ENCODE measurements at regions not wholly inside any gene's neighbourhood (a gene's known extent, or its start where the extent isn't known, plus 50 kb on each side); places are given as distances from the start of the nearest gene placed in this dataset.
"Not testable (repeated sequence)": the region's sequence is repeated elsewhere in the genome, so short reads cannot be mapped to it uniquely, and the experiment has no call there.

DNA sequence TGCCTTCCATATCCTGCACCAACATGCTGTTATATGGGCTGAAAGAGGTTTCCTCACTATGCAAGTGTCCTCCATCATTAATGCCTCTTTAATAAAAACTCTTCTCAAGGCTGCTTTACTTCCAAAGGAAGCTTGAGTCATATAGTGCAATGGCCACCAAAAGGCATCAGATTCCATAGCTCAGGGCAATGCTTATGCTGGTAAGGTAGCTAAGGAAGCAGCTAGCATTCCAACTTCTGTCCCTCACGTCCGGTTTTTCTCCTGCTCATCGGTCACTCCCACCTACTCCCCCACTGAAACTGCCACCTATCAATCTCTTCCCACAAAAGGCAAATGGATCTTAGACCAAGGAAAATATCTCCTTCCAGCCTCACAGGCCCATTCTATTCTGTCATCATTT, 117.1 kb upstream of the SLC4A7 start:
- TF ChIP-seq, protein P1, sequence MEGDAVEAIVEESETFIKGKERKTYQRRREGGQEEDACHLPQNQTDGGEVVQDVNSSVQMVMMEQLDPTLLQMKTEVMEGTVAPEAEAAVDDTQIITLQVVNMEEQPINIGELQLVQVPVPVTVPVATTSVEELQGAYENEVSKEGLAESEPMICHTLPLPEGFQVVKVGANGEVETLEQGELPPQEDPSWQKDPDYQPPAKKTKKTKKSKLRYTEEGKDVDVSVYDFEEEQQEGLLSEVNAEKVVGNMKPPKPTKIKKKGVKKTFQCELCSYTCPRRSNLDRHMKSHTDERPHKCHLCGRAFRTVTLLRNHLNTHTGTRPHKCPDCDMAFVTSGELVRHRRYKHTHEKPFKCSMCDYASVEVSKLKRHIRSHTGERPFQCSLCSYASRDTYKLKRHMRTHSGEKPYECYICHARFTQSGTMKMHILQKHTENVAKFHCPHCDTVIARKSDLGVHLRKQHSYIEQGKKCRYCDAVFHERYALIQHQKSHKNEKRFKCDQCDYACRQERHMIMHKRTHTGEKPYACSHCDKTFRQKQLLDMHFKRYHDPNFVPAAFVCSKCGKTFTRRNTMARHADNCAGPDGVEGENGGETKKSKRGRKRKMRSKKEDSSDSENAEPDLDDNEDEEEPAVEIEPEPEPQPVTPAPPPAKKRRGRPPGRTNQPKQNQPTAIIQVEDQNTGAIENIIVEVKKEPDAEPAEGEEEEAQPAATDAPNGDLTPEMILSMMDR (conservative IDR thresholded peaks at IDR 0.05; ENCODE audit: low read depth in 2 of 2), result not testable (repeated sequence)
- not testable (repeated sequence) for TF ChIP-seq POLR2AphosphoS5 (IDR thresholded peaks at IDR 0.05; ENCODE audit: low read depth); ZNF114 (CRISPR knock-in tag; IDR thresholded peaks at IDR 0.05); EZH2 (IDR thresholded peaks at IDR 0.05; ENCODE audit: low read depth, unreplicated experiment); NANOG (IDR thresholded peaks at IDR 0.05; ENCODE audit: borderline replicate concordance); EZH2phosphoT487 (IDR thresholded peaks at IDR 0.05; ENCODE audit: unreplicated experiment); CREB1 (CRISPR knock-in tag; IDR thresholded peaks at IDR 0.05; ENCODE audit: low read depth)
- TF ChIP-seq, protein P2, sequence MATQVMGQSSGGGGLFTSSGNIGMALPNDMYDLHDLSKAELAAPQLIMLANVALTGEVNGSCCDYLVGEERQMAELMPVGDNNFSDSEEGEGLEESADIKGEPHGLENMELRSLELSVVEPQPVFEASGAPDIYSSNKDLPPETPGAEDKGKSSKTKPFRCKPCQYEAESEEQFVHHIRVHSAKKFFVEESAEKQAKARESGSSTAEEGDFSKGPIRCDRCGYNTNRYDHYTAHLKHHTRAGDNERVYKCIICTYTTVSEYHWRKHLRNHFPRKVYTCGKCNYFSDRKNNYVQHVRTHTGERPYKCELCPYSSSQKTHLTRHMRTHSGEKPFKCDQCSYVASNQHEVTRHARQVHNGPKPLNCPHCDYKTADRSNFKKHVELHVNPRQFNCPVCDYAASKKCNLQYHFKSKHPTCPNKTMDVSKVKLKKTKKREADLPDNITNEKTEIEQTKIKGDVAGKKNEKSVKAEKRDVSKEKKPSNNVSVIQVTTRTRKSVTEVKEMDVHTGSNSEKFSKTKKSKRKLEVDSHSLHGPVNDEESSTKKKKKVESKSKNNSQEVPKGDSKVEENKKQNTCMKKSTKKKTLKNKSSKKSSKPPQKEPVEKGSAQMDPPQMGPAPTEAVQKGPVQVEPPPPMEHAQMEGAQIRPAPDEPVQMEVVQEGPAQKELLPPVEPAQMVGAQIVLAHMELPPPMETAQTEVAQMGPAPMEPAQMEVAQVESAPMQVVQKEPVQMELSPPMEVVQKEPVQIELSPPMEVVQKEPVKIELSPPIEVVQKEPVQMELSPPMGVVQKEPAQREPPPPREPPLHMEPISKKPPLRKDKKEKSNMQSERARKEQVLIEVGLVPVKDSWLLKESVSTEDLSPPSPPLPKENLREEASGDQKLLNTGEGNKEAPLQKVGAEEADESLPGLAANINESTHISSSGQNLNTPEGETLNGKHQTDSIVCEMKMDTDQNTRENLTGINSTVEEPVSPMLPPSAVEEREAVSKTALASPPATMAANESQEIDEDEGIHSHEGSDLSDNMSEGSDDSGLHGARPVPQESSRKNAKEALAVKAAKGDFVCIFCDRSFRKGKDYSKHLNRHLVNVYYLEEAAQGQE (IDR thresholded peaks at IDR 0.05; ENCODE audit: unreplicated experiment), result not testable (repeated sequence)
- TF ChIP-seq, protein P3, sequence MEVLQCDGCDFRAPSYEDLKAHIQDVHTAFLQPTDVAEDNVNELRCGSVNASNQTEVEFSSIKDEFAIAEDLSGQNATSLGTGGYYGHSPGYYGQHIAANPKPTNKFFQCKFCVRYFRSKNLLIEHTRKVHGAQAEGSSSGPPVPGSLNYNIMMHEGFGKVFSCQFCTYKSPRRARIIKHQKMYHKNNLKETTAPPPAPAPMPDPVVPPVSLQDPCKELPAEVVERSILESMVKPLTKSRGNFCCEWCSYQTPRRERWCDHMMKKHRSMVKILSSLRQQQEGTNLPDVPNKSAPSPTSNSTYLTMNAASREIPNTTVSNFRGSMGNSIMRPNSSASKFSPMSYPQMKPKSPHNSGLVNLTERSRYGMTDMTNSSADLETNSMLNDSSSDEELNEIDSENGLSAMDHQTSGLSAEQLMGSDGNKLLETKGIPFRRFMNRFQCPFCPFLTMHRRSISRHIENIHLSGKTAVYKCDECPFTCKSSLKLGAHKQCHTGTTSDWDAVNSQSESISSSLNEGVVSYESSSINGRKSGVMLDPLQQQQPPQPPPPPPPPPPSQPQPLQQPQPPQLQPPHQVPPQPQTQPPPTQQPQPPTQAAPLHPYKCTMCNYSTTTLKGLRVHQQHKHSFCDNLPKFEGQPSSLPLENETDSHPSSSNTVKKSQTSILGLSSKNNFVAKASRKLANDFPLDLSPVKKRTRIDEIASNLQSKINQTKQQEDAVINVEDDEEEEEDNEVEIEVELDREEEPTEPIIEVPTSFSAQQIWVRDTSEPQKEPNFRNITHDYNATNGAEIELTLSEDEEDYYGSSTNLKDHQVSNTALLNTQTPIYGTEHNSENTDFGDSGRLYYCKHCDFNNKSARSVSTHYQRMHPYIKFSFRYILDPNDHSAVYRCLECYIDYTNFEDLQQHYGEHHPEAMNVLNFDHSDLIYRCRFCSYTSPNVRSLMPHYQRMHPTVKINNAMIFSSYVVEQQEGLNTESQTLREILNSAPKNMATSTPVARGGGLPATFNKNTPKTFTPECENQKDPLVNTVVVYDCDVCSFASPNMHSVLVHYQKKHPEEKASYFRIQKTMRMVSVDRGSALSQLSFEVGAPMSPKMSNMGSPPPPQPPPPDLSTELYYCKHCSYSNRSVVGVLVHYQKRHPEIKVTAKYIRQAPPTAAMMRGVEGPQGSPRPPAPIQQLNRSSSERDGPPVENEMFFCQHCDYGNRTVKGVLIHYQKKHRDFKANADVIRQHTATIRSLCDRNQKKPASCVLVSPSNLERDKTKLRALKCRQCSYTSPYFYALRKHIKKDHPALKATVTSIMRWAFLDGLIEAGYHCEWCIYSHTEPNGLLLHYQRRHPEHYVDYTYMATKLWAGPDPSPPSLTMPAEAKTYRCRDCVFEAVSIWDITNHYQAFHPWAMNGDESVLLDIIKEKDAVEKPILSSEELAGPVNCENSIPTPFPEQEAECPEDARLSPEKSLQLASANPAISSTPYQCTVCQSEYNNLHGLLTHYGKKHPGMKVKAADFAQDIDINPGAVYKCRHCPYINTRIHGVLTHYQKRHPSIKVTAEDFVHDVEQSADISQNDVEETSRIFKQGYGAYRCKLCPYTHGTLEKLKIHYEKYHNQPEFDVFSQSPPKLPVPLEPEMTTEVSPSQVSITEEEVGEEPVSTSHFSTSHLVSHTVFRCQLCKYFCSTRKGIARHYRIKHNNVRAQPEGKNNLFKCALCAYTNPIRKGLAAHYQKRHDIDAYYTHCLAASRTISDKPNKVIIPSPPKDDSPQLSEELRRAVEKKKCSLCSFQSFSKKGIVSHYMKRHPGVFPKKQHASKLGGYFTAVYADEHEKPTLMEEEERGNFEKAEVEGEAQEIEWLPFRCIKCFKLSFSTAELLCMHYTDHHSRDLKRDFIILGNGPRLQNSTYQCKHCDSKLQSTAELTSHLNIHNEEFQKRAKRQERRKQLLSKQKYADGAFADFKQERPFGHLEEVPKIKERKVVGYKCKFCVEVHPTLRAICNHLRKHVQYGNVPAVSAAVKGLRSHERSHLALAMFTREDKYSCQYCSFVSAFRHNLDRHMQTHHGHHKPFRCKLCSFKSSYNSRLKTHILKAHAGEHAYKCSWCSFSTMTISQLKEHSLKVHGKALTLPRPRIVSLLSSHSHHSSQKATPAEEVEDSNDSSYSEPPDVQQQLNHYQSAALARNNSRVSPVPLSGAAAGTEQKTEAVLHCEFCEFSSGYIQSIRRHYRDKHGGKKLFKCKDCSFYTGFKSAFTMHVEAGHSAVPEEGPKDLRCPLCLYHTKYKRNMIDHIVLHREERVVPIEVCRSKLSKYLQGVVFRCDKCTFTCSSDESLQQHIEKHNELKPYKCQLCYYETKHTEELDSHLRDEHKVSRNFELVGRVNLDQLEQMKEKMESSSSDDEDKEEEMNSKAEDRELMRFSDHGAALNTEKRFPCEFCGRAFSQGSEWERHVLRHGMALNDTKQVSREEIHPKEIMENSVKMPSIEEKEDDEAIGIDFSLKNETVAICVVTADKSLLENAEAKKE (CRISPR knock-in tag; IDR thresholded peaks at IDR 0.05), result not testable (repeated sequence)

Measured in GM23338 (cell line).